ENCODE measurements at regions not wholly inside any gene's neighbourhood (a gene's known extent, or its start where the extent isn't known, plus 50 kb on each side); places are given as distances from the start of the nearest gene placed in this dataset.

DNA sequence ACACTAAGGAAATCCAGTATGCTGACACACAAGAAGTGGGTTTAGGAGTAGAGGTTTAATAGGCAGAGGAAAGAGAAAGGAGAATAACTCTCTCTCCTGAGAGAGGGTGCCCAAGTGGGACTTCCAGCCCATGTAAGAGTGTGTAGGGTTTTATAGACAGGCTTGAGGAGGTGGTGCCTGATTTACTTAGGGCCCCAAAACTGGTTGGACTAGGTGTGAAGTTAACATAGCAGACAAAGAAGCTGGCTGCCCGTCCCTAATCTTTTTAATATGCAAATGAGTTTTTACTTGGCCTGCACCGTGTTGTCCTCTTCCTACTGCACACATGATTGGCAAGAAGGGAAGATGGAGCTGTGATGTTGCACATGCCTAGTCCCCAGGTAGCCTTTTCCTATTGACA, 752.5 kb upstream of the SLITRK5 start:
- ATAC-seq (no peak), DNase-seq (ENCODE audit: low read depth, low spot score) (no peak)
- in situ Hi-C loops (cut with HindIII; ENCODE audit: low pct_unique_long_range_greater_than_20kb, low sequenced_read_pairs): no loop called here
- Histone ChIP-seq H3K4me3 (ENCODE audit: low read depth in 2 of 2, low read length in 2 of 2) (no peak overlapping the region), H3K27ac (ENCODE audit: low read length) (no peak overlapping the region), H3K4me1 (ENCODE audit: control insufficient read depth, insufficient read depth, low read length) (no peaks in the 10 kb centered on the region), H3K9me3 (ENCODE audit: control insufficient read depth, insufficient read depth, low read depth, low read length) (no peaks in the 10 kb centered on the region), H3K36me3 (ENCODE audit: control insufficient read depth, insufficient read depth, low read length) (no peaks in the 10 kb centered on the region), H3K27me3 (ENCODE audit: control insufficient read depth, insufficient read depth, low read length) (no peaks in the 10 kb centered on the region)
- BruUV-seq (replicated peaks): no TSS peak
- intact Hi-C loops (cut with micrococcal nuclease; ENCODE audit: unreplicated experiment): no loop called here
- TF ChIP-seq, protein P1, sequence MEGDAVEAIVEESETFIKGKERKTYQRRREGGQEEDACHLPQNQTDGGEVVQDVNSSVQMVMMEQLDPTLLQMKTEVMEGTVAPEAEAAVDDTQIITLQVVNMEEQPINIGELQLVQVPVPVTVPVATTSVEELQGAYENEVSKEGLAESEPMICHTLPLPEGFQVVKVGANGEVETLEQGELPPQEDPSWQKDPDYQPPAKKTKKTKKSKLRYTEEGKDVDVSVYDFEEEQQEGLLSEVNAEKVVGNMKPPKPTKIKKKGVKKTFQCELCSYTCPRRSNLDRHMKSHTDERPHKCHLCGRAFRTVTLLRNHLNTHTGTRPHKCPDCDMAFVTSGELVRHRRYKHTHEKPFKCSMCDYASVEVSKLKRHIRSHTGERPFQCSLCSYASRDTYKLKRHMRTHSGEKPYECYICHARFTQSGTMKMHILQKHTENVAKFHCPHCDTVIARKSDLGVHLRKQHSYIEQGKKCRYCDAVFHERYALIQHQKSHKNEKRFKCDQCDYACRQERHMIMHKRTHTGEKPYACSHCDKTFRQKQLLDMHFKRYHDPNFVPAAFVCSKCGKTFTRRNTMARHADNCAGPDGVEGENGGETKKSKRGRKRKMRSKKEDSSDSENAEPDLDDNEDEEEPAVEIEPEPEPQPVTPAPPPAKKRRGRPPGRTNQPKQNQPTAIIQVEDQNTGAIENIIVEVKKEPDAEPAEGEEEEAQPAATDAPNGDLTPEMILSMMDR (IDR thresholded peaks at IDR 0.05): no peak
- TF ChIP-seq, protein P2, sequence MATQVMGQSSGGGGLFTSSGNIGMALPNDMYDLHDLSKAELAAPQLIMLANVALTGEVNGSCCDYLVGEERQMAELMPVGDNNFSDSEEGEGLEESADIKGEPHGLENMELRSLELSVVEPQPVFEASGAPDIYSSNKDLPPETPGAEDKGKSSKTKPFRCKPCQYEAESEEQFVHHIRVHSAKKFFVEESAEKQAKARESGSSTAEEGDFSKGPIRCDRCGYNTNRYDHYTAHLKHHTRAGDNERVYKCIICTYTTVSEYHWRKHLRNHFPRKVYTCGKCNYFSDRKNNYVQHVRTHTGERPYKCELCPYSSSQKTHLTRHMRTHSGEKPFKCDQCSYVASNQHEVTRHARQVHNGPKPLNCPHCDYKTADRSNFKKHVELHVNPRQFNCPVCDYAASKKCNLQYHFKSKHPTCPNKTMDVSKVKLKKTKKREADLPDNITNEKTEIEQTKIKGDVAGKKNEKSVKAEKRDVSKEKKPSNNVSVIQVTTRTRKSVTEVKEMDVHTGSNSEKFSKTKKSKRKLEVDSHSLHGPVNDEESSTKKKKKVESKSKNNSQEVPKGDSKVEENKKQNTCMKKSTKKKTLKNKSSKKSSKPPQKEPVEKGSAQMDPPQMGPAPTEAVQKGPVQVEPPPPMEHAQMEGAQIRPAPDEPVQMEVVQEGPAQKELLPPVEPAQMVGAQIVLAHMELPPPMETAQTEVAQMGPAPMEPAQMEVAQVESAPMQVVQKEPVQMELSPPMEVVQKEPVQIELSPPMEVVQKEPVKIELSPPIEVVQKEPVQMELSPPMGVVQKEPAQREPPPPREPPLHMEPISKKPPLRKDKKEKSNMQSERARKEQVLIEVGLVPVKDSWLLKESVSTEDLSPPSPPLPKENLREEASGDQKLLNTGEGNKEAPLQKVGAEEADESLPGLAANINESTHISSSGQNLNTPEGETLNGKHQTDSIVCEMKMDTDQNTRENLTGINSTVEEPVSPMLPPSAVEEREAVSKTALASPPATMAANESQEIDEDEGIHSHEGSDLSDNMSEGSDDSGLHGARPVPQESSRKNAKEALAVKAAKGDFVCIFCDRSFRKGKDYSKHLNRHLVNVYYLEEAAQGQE (IDR thresholded peaks at IDR 0.05; ENCODE audit: insufficient read depth in 1 of 2, low read depth in 2 of 2, low read length in 1 of 2): no peak
- TF ChIP-seq SIN3A (IDR thresholded peaks at IDR 0.05; ENCODE audit: borderline replicate concordance, insufficient read depth, low read depth, low read length) (no peak), TCF7L2 (IDR thresholded peaks at IDR 0.05; ENCODE audit: low read depth, low read length) (no peak), POLR2AphosphoS5 (IDR thresholded peaks at IDR 0.05; ENCODE audit: low read depth, low read length) (no peak)
- ChIA-PET CTCF (no interaction called here), POLR2A (no interaction called here)

DNA sequence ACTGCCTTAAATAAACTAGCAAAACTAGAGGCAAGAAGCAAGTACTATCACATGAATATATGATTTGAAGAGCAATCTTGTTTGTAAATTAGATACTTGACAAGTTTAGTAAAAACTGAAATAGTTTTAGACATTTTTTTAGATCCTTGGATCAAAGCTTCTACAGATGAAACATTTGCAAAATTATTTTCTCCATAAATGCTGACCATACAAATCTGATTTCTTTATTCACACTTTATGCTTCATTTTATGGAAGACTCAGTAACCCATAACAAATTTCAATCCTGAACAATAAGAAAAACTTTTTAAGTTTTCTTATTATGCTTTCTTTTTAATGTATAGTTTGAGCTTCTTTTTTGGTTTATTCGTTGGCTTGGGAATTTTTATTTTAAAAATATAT, 750.2 kb upstream of the SLITRK5 start:
- CTCF ChIA-PET: no interaction called here
- H3K4me3 ChIP-seq (ENCODE audit: low read depth in 2 of 2, low read length in 2 of 2): no peak overlapping the region
- H3K27ac ChIP-seq (ENCODE audit: low read length): no peak overlapping the region
- no TSS peak for BruUV-seq (replicated peaks)
- DNase-seq (ENCODE audit: low read depth, low spot score) (no peak), ATAC-seq (no peak)
- POLR2A ChIA-PET: no interaction called here
- no peaks in the 10 kb centered on the region for H3K27me3 ChIP-seq (ENCODE audit: control insufficient read depth, insufficient read depth, low read length)
- in situ Hi-C loops (cut with HindIII; ENCODE audit: low pct_unique_long_range_greater_than_20kb, low sequenced_read_pairs): no loop called here
- no peaks in the 10 kb centered on the region for H3K36me3 ChIP-seq (ENCODE audit: control insufficient read depth, insufficient read depth, low read length)
- H3K4me1 ChIP-seq (ENCODE audit: control insufficient read depth, insufficient read depth, low read length): no peaks in the 10 kb centered on the region
- intact Hi-C loops (cut with micrococcal nuclease; ENCODE audit: unreplicated experiment): no loop called here
- TF ChIP-seq, protein P2 (IDR thresholded peaks at IDR 0.05; ENCODE audit: insufficient read depth in 1 of 2, low read depth in 2 of 2, low read length in 1 of 2): no peak
- no peak for TF ChIP-seq SIN3A (IDR thresholded peaks at IDR 0.05; ENCODE audit: borderline replicate concordance, insufficient read depth, low read depth, low read length)
- no peak for TF ChIP-seq POLR2AphosphoS5 (IDR thresholded peaks at IDR 0.05; ENCODE audit: low read depth, low read length)
- TF ChIP-seq, protein P1 (IDR thresholded peaks at IDR 0.05): no peak
- TF ChIP-seq TCF7L2 (IDR thresholded peaks at IDR 0.05; ENCODE audit: low read depth, low read length): no peak
- H3K9me3 ChIP-seq (ENCODE audit: control insufficient read depth, insufficient read depth, low read depth, low read length): no peaks in the 10 kb centered on the region
